ENCODE measurements at regions not wholly inside any gene's neighbourhood (a gene's known extent, or its start where the extent isn't known, plus 50 kb on each side); places are given as distances from the start of the nearest gene placed in this dataset.

DNA sequence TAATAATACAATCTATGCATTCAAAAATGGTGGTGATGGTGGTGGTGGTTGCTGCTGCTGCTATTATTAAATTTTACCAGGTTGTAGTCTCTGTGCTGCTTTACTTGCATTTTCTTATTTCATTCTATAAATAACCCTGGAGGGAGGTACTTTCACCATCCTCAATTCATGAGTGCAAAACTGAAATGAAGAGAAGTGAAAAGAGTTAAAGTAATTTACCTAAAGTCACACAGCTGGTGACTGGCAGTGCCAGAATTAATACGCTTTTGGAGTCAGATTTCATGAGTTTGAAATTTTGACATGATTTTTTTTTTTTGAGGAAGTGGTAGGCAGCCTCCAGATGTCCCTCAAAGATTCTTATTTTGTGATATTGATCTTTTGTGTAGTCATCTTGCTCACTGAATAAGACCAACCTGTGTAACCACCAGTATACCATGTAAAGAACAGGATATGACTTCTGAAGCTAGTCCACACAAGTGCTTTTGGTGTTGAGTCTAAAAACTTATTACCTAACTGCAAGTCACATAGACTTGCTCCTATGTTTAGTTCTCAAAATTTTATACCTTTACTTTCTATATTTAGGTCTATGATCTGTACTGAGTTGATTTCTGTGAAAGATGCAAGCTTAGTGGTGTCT is 218.8 kb downstream of the ZWINT start:
- H3K36me3 Mint-ChIP-seq (ENCODE audit: low read depth): no peaks in the 10 kb centered on the region
- no peaks in the 10 kb centered on the region for H3K4me1 Mint-ChIP-seq
- no peak overlapping the region for H3K27ac Mint-ChIP-seq
- TF ChIP-seq, protein P1, sequence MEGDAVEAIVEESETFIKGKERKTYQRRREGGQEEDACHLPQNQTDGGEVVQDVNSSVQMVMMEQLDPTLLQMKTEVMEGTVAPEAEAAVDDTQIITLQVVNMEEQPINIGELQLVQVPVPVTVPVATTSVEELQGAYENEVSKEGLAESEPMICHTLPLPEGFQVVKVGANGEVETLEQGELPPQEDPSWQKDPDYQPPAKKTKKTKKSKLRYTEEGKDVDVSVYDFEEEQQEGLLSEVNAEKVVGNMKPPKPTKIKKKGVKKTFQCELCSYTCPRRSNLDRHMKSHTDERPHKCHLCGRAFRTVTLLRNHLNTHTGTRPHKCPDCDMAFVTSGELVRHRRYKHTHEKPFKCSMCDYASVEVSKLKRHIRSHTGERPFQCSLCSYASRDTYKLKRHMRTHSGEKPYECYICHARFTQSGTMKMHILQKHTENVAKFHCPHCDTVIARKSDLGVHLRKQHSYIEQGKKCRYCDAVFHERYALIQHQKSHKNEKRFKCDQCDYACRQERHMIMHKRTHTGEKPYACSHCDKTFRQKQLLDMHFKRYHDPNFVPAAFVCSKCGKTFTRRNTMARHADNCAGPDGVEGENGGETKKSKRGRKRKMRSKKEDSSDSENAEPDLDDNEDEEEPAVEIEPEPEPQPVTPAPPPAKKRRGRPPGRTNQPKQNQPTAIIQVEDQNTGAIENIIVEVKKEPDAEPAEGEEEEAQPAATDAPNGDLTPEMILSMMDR (IDR thresholded peaks at IDR 0.05; ENCODE audit: unreplicated experiment in 3 of 3): no peak
- no peak overlapping the region for H3K4me3 Mint-ChIP-seq
- no peaks in the 10 kb centered on the region for H3K9me3 Mint-ChIP-seq
- H3K27me3 Mint-ChIP-seq (ENCODE audit: low read depth): no peaks in the 10 kb centered on the region

DNA sequence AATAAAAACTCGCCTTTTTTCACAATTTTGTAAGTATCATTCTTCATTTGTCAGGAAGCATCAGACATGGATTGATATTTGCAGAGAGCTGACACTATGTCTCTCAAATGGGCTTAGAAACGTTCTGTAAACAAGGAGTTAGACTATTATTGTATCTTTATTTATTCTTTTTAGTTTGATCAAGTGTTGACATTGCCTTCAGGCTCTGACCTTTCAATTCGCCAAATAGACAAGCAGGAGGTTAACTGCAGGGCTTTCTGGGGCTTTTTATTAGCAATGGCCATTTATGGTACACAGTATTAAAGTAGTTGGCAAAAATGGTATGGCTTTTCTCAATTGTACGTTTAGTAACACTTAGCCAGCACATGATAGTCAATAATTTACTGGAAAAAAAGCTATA is 221.7 kb downstream of the ZWINT start:
- TF ChIP-seq, protein P1 (IDR thresholded peaks at IDR 0.05; ENCODE audit: unreplicated experiment in 3 of 3): no peak
- no peaks in the 10 kb centered on the region for H3K4me1 Mint-ChIP-seq
- no peaks in the 10 kb centered on the region for H3K36me3 Mint-ChIP-seq (ENCODE audit: low read depth)
- no peak overlapping the region for H3K4me3 Mint-ChIP-seq
- H3K27ac Mint-ChIP-seq: no peak overlapping the region
- no peaks in the 10 kb centered on the region for H3K9me3 Mint-ChIP-seq
- H3K27me3 Mint-ChIP-seq (ENCODE audit: low read depth): no peaks in the 10 kb centered on the region

DNA sequence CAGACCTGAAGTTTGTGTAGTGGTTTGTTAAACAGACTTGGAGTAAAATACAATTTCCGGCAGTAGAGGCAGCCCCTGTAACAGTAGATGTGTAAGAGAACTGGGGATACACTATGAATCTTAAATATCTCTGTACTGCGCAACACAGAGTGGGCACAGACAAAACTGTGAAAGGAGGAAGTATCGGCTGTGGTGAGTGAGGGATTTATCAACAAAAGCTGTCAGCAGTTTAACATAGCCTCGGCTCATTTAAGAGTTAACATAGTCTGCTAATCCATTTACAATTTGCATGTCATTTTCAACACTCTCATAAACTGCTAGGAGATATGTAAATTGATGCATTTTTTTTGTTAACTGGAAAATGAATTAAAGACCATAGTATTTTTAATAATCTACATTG is 225.2 kb downstream of the ZWINT start:
- TF ChIP-seq, protein P1 (IDR thresholded peaks at IDR 0.05; ENCODE audit: unreplicated experiment in 3 of 3): no peak
- no peaks in the 10 kb centered on the region for H3K9me3 Mint-ChIP-seq
- no peak overlapping the region for H3K27ac Mint-ChIP-seq
- no peaks in the 10 kb centered on the region for H3K4me1 Mint-ChIP-seq
- H3K4me3 Mint-ChIP-seq: no peak overlapping the region
- no peaks in the 10 kb centered on the region for H3K27me3 Mint-ChIP-seq (ENCODE audit: low read depth)
- H3K36me3 Mint-ChIP-seq (ENCODE audit: low read depth): no peaks in the 10 kb centered on the region

DNA sequence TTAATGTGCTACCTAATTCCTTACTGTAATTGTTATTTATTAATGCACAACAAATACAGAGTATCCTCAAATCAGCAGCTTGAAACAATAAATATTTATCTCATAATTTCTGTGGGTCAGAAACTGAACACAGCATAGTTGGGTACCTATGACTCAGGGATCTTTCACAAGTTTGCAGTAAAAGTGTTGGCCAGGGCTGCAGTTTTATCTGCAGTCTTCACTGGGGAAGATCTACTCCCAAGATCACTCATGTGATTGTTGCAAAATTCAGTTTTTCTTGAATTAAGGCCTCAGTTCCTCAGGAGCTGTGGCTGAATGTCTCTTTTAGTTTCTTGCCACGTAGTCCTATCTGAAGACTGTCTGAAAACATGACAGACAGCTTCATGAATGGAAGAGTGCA is 237.8 kb downstream of the ZWINT start:
- TF ChIP-seq, protein P1 (IDR thresholded peaks at IDR 0.05; ENCODE audit: unreplicated experiment in 3 of 3): no peak
- Mint-ChIP-seq H3K27me3 (ENCODE audit: low read depth) (no peaks in the 10 kb centered on the region), H3K27ac (no peak overlapping the region), H3K4me3 (no peak overlapping the region), H3K9me3 (no peaks in the 10 kb centered on the region), H3K36me3 (ENCODE audit: low read depth) (no peaks in the 10 kb centered on the region), H3K4me1 (no peaks in the 10 kb centered on the region)

DNA sequence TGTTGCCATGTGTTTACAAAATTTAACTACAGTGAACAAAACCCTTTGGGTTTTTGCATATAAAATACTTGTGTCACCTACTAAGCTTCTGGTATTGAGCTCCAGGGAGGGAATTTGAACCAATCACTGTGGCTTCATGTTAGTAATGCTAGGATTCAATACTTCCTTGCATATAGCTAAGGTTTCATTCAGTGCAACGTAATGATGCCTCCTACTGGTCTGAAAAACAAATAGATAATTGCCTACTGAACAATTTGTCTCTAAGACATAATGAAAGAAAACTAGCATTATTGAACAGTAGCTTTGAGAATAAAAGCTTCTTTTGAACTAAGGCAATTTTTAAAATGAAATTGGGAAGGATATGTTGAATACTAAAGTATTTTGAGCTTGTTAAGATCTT is 244.4 kb downstream of the ZWINT start:
- TF ChIP-seq, protein P1 (IDR thresholded peaks at IDR 0.05; ENCODE audit: unreplicated experiment in 3 of 3): peak; percentile 36 to 50 (median 44)
- Mint-ChIP-seq H3K27me3 (ENCODE audit: low read depth) (no peaks in the 10 kb centered on the region), H3K4me1 (no peaks in the 10 kb centered on the region), H3K9me3 (no peaks in the 10 kb centered on the region), H3K4me3 (no peak overlapping the region), H3K27ac (no peak overlapping the region), H3K36me3 (ENCODE audit: low read depth) (no peaks in the 10 kb centered on the region)

DNA sequence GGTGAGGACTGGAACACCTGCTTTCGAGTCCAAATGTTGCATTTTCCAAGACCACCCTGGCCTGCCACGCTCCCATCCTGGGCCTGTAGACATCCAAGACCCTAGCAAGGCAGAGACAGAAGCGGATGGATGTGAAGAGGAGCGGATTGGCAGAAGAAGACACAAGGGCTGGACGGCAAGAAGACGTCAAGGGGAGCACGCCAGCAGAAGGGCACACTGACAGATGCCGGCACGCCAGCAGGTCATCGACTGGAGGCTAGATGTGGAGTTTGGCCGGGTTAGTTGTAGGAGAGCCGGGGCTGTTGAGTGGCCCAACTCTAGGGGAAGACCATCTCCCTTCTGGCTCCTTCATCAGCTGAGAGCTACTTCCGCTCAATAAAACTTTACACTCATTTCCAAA is 251.6 kb downstream of the ZWINT start:
- Mint-ChIP-seq H3K36me3 (ENCODE audit: low read depth) (no peaks in the 10 kb centered on the region), H3K4me3 (no peak overlapping the region), H3K9me3 (no peaks in the 10 kb centered on the region), H3K4me1 (no peaks in the 10 kb centered on the region), H3K27me3 (ENCODE audit: low read depth) (no peaks in the 10 kb centered on the region), H3K27ac (no peak overlapping the region)
- TF ChIP-seq, protein P1 (IDR thresholded peaks at IDR 0.05; ENCODE audit: unreplicated experiment in 3 of 3): no peak

Data from nephron (organoid).